Midbrain (tissue), 1 donor: ENCODE measurements at regions not wholly inside any gene's neighbourhood (a gene's known extent, or its start where the extent isn't known, plus 50 kb on each side); places are given as distances from the start of the nearest gene placed in this dataset.
"Not testable (repeated sequence)": the region's sequence is repeated elsewhere in the genome, so short reads cannot be mapped to it uniquely, and the experiment has no call there.

ENCODE experiments used
- DNase-seq: peaks from one replicate; lab custom pipeline; 2025; lab: John Stamatoyannopoulos, UW

- no peak for DNase-seq
Observed at GRCh38 chr6:78502386-78502887, 364.9 kb upstream of the IRAK1BP1 start.

DNA sequence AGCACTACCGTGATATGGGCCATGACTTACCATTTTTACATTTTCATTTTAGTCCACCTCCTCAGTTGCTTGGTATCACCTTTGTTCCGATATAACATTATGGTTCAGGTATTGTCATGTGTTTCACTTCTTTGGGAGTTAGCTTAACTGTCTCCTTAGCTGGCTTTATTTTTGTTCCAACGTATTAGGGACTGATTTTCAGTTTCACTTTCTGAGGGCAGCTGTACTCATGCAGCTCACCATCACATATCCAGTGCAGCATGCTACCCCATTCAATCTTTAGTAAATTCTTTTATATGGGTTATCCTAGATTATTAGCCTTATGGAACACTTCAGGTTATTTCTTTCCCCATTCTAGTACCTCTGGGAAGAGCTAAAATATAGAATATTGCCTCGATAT, 362.2 kb upstream of the IRAK1BP1 start:
- no peak for DNase-seq

DNA sequence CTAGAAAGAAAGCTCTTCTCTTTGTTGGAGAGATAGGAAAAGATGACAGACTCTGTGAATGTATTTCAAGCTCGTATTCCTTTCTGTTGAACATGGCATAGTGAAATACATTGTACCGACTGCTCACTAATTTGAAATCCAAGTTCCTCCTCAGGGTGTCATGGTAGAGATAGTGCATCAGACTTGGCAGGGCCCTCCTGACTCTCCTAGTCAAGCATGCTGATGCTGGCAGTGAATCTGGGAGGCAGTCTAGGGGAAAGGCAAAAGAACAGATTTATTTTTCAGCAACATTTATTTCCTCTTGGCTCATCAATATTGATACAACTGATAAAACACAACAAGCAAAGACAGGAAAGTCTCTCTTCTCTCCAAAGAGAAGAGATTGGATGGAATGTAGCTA, 356.3 kb upstream of the IRAK1BP1 start:
- no peak for DNase-seq

GRCh38 chr6:78513856-78514255, 353.5 kb upstream of the IRAK1BP1 start:
- no peak for DNase-seq

DNA sequence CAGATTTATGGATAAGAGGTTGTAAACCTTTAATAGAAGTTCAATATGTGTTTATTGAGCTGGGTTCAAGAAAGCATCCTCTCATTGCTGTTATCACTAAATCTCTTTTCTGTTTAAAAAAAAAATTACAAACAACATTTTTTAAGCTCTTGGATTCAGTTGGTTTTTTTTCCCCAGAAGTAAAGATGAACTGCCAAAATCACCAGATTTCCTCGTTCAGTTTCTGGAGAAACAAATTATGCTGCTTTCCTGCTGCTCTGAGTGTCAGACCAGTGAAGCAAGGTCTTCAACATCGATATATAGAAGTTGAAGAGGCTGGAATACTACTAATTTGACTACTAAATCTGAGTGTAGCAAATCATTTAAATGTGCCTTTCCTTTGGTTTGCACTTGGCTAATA, 352.1 kb upstream of the IRAK1BP1 start:
- DNase-seq, result no peak

DNA sequence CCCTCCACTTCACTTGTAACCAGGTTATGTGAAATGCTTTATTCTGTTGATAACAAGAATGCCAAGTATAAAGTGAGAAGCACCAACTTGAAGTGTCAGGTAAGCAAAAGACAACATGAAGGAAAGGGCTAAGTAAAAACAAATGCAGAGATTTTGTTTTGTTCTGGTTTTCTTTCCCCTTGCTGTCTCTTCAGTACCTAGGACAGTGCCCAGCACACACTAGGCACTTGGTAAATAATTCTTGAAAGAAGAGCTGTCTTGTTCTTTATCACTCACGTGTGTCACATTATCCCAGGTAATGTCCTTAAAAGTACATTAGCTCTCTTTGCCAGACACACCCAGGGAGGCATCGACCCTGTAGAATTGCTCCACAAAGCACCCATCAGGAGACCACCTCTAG, 350.0 kb upstream of the IRAK1BP1 start:
- DNase-seq, result no peak

GRCh38 chr6:78523622-78524021, 343.7 kb upstream of the IRAK1BP1 start:
- no peak for DNase-seq

DNA sequence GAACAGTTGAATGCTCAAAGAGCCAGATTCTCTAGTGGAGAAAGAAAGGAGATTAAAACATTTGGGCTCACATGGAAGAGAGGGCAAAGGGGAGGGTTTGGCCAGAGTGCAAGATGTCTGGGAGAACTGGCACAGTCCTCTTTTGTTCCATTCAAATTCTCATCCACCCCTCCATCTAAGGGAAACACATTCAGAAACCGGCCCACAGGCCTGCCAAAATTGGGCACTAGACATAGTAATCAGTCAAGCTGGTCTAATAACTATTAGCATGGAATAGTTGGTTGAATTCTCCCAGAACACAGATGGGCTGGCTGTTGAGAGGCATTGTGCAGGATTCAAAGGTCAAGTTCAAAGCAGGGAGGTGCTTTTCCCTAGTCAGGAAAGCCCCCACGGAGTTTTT, 341.4 kb upstream of the IRAK1BP1 start:
- DNase-seq, result peak; percentile 36

DNA sequence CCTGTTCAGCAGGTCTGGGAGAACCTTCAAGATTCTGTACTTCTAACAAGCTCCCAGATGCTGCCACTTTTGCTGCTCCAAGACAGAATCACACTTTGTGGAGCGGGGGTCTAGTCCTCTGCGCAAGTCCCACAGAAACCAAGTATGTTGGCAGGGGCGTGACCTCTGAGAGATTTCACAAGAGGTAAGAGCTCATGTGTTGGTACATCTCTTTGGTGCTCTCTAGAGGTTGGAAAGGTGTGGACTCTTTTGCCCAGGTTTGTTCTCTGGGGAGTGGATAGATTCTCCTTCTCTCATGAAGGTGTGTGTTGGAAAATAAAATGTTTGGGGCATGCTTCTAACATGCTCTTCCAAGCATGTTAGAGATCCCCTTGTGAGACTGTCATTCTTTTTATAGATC, 340.9 kb upstream of the IRAK1BP1 start:
- DNase-seq, result no peak

DNA sequence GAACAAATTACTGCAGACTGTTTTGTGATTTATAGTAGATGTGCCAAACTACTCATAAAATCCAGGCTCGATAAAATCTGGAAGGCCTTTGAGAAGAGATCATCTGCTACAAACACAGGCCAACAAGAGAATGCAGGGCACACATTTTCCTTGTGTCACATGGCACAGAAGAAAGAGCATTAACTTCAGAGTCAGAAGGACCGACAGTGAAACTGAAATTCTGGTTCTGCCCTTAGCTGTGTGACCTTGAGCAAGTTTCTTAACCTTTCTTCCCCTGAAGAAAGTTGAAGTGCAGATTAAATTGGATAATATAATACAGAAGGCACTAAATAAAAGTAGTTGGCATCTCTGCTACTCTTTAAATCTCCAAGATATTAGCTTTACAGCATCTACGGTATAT, 338.4 kb upstream of the IRAK1BP1 start:
- DNase-seq, result no peak

DNA sequence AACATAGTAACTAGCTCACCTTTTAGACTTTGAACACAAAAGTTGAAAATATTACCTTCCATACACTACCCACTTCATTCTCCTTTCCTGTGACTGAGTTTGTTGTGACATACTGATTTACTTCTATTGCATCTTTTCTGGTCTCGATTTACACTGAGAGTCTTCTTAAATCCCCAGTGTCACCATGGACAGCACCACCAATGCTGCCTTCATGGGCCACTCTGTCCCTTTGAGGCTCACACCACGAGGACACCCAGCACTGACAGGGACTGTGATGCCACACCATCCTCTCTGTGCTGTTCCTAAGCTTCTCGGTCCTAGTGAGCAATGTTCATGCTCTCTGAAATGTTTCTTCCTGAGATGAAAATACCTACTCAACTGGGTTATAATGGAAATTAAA, 337.1 kb upstream of the IRAK1BP1 start:
- DNase-seq, result no peak

DNA sequence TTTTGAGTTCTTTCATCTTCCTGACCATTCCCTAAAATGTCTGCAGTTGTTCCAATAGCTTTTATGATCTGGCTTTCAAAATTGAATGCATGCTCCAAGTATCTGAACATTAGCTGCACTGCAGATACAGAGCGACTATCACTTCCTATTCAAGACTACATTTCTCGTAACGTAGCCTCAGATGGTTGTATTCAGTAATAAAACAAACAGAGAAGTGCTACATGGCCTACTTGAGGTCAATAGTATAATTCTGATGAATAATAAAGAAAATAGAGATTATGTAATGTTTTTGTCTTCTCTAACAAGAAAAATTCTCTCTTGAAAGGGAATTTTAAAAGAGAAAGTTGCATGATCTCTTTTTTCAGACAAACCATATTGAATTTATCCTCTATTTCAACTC, 333.9 kb upstream of the IRAK1BP1 start:
- DNase-seq, result no peak

DNA sequence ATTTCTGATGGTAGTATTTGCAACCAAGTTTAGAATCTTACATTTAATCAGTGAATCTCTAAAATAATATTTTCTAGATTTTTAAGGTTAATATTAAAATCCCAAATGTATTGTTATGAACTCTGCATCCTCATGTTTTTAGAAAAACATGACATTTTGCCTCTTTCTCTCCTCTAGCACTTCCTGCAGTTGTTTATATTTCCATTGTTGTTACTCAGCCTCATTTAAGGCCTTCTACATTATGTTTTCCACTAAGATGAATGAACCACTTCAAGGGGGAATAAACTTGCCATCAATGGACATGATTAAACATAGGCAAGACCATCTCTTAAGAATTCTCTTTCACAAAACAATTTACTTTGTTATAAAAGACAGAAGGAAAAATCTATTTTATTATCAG, 333.5 kb upstream of the IRAK1BP1 start:
- DNase-seq, result no peak

GRCh38 chr6:78538002-78538401, 329.3 kb upstream of the IRAK1BP1 start:
- DNase-seq, result no peak

DNA sequence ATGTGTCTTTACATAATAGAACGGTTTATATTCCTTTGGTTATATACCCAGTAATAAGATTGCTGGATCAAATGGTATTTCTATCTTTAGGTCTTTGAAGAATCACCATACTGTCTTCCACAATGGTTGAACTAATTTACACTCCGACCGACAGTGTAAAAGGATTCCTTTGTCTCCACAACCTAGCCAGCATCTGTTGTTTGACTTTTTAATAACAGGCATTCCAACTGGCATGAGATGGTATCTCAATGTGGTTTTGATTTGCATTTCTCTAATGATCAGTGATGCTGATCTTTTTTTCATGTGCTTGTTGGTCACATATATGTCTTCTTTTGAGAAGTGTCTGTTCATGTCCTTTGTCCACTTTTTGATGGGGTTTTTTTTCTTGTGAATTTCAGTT, 319.7 kb upstream of the IRAK1BP1 start:
- not testable (repeated sequence) for DNase-seq

DNA sequence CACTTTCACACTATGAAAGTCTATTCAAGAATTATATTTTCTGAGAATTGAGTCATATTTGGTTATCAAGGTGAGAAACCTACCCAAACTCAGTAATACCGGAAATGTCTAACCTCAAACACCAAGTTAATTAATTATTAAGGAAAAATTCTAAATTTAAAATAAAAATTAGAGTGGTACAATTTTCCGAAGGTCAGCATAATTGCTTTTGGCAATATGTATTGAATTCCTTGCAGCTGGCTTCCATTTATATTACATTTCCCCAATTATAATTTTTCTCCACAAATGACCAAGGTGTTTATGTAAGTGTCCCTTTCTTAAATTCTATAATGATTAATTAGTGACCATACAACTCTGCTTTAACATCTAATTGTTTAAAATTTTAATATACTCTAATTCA, 316.0 kb upstream of the IRAK1BP1 start:
- DNase-seq, result no peak

- no peak for DNase-seq
Observed at GRCh38 chr6:78552435-78552834, 314.9 kb upstream of the IRAK1BP1 start.

DNA sequence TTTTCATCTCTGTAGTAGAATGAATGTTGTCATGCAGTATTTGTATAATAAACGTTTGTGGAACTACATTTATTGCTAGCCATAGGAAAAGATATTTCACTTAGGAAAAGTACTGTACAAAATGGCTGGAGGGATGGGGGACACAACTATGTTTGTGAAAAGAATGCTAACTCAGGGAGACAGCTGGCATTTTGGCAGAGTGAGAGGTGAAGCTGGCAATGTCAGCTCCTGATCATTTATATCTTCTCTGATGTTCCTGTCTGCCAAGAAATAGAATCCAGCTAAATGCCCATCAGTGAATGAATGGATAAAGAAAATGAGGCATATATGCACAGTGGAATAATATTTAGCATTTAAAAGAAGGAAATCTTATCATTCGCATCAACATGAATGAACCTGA, 313.0 kb upstream of the IRAK1BP1 start:
- DNase-seq, result no peak

GRCh38 chr6:78559056-78559455, 308.3 kb upstream of the IRAK1BP1 start:
- no peak for DNase-seq

DNA sequence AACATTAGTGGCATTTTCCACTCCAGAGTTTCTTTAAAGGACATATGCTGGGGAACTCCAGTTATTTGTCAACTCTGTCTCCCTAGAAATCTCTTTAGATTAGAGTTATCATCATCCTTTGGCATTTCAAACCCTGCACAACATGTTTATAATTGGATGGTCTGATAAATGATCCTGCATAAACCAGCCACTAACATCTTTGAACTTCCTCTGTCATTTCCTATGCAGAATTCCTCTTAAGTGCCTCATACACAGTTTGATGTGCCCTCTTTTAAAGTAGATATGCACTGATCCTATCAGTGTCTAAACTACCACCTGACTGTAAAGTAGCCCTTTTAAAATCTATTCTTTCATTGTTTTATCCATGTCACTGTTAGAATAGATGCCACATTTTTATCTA, 306.3 kb upstream of the IRAK1BP1 start:
- DNase-seq, result no peak

DNA sequence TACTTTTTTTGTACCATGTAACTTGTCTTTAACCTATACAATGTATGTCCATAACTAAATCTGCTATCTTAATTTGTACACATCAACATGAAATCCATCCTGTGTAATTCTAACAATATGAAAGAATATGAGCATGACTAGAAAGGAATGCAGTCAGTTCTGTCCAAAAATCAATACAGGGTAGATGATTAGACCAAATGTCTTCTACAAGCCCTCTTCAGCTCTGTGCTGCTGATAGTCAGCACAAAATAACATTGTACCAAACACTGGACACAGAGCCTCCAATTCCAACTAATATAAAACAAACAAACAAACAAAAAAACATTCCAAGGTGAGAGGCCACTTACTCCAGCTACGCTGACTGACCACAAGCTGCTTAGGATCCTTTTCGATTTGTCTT, 301.4 kb upstream of the IRAK1BP1 start:
- no peak for DNase-seq

DNA sequence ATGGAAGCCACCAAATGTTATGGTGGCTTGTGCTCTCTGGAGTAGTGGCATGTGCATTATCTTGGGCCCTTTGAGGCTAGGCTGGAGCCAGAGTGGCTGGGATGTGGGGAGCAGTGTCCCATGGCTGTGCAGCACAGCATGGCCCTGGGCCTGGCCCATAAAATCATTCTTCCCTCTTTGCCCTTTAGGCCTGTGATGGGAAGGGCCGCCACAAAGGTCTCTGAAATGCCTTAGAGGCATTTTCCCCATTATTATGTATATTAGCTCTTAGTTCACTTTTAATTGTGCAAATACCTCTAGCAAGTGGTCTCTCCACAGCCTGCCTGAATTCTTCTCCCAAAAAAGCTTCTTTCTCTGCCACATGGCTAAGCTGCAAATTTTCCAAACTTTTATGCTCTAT, 297.3 kb upstream of the IRAK1BP1 start:
- DNase-seq, result no peak

GRCh38 chr6:78577585-78577984, 289.8 kb upstream of the IRAK1BP1 start:
- DNase-seq, result no peak

- no peak for DNase-seq
Observed at GRCh38 chr6:78578430-78578829, 288.9 kb upstream of the IRAK1BP1 start.

DNA sequence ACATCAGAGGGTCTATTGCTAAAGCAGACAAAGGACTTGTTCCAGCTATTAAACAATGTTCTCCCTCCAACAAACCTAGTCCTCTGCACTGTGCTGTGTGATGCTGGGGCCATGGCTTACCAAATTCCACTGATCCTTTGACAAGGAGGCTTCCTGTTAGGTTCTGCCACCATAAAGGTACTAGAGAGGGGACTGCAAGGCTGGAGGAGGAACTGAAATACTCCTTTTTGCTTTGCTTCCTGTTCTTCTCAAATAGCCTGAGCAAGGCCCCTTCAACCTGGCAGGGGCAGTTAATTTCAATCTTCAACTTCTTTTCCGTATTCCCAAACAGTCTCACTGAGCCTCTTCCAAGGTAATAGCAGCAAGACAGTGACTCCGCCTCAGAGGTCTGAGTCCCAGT, 286.4 kb upstream of the IRAK1BP1 start:
- no peak for DNase-seq
